Spleen (tissue), 11 donors: ENCODE measurements at regions not wholly inside any gene's neighbourhood (a gene's known extent, or its start where the extent isn't known, plus 50 kb on each side); places are given as distances from the start of the nearest gene placed in this dataset.
A peak's percentile ranks its signal among the peaks of the same experiment; 100 is the strongest.

ENCODE experiments used
- DNase-seq: peaks from one replicate; pipeline ENCODE4 v3.0.0-alpha.2; 2020
- H3K27ac ChIP-seq, 8 donors: fragments of 200-600 bp; sonication (generic) in 7 of 8; 1 replicate in 4 of 8; 2 replicates in 4 of 8; pipeline versions ENCODE4 v1.5.0 to v1.8.0; 2016 to 2021; ENCODE audit warnings: inconsistent platforms in 4 of 8, mild to moderate bottlenecking in 4 of 8, moderate library complexity in 1 of 8
- H3K27me3 ChIP-seq, 7 donors: fragments of 200-600 bp; sonication (generic) in 6 of 7; replicated peaks in 1 of 7; 1 replicate in 4 of 7; 2 replicates in 3 of 7; pipeline versions ENCODE4 v1.5.0 to v1.8.0; 2016 to 2021; ENCODE audit warnings: inconsistent platforms in 3 of 7, mild to moderate bottlenecking in 1 of 7
- H3K36me3 ChIP-seq, 6 donors: fragments of 200-600 bp; sonication (generic) in 5 of 6; 1 replicate in 4 of 6; 2 replicates in 2 of 6; pipeline versions ENCODE4 v1.5.0 to v1.8.0; 2016 to 2021; ENCODE audit warnings: inconsistent platforms in 2 of 6
- H3K4me1 ChIP-seq, 6 donors: fragments of 200-600 bp; sonication (generic) in 5 of 6; 1 replicate in 3 of 6; 2 replicates in 3 of 6; pipeline versions ENCODE4 v1.5.0 to v1.8.0; 2016 to 2021; ENCODE audit warnings: inconsistent platforms in 3 of 6
- H3K4me3 ChIP-seq, 8 donors: fragments of 200-600 bp; sonication (generic) in 7 of 8; 1 replicate in 4 of 8; 2 replicates in 4 of 8; pipeline versions ENCODE4 v1.5.0 to v1.8.0; 2016 to 2021; ENCODE audit warnings: inconsistent platforms in 4 of 8, mild to moderate bottlenecking in 4 of 8, moderate library complexity in 2 of 8
- H3K9me3 ChIP-seq, 8 donors: fragments of 200-600 bp; sonication (generic) in 7 of 8; 1 replicate in 4 of 8; 2 replicates in 4 of 8; pipeline versions ENCODE4 v1.5.0 to v1.8.0; 2016 to 2021; ENCODE audit warnings: inconsistent platforms in 4 of 8
- POLR2A ChIP-seq, 3 donors: fragments of 450-650 bp; IDR thresholded peaks; one replicate each; pipeline ENCODE4 v1.5.1; 2017; ENCODE audit warnings: antibody characterized with exemption in 3 of 3, mild to moderate bottlenecking in 1 of 3
- POLR2AphosphoS5 ChIP-seq, 3 donors: sonication (generic); formaldehyde crosslinking; IDR thresholded peaks; one replicate each; pipeline ENCODE4 v1.5.1; 2017; ENCODE audit warnings: antibody characterized with exemption in 3 of 3
- WGBS, 5 donors: extraction: QIAGEN DNeasy Blood & Tissue Kit in 3 of 5; methylation state at CpG; one replicate each; pipeline versions ENCODE4 v1.1.5 to v1.1.7; 2013 to 2018; 5-methylcytosine and 5-hydroxymethylcytosine counted together
- intact Hi-C: fragments of 100-400 bp; cut with DNase I; formaldehyde crosslinking; loops from one replicate; pipeline ENCODE4 v1.15.0; 2023; ENCODE audit warnings: low total_unique reads
- TF ChIP-seq, protein P1 (sequence below), 11 experiments: fragments of 200-600 bp in 7 of 11; fragments of 450-650 bp in 4 of 11; sonication (generic) in 4 of 11; IDR thresholded peaks in 8 of 11; conservative IDR thresholded peaks in 3 of 11; 1 replicate in 7 of 11; 2 replicates in 4 of 11; pipeline versions ENCODE4 v1.4.0 to v1.8.0; 2016 to 2021; ENCODE audit warnings: antibody characterized with exemption in 11 of 11, inconsistent platforms in 4 of 11, mild to moderate bottlenecking in 1 of 11
- donor health status: healthy with polysubstance abuse.
- donor health status: DM: no; HTN: no; CAD: no; lungs with moderate emphysema.
- donor health status: DM: no; HTN: no; CAD: no.
- donor health status: Bipolar disorder and iron deficiency.
- donor health status: healthy.
- donor health status: DM: no; HTN: no; CAD: no.
- donor health status: DM: yes; HTN: yes; CAD: no.

GRCh38 chr2:12455661-12456060 is 261.1 kb upstream of the TRIB2 start:
- Histone ChIP-seq H3K27me3 (no peaks in the 10 kb centered on the region), H3K27ac (peak overlapping the region in 3 of 8 donors; percentile 16 to 90 (median 38)), H3K4me1 (peaks cover 6 to 50% (median 26%) of the 10 kb centered on the region in 6 donors), H3K9me3 (no peaks in the 10 kb centered on the region), H3K36me3 (no peaks in the 10 kb centered on the region), H3K4me3 (no peak overlapping the region)
- WGBS, 5 donors, result 37 to 70% (median 62%) methylated on average over 2 of the region's 2 CpGs
- TF ChIP-seq, protein P1, sequence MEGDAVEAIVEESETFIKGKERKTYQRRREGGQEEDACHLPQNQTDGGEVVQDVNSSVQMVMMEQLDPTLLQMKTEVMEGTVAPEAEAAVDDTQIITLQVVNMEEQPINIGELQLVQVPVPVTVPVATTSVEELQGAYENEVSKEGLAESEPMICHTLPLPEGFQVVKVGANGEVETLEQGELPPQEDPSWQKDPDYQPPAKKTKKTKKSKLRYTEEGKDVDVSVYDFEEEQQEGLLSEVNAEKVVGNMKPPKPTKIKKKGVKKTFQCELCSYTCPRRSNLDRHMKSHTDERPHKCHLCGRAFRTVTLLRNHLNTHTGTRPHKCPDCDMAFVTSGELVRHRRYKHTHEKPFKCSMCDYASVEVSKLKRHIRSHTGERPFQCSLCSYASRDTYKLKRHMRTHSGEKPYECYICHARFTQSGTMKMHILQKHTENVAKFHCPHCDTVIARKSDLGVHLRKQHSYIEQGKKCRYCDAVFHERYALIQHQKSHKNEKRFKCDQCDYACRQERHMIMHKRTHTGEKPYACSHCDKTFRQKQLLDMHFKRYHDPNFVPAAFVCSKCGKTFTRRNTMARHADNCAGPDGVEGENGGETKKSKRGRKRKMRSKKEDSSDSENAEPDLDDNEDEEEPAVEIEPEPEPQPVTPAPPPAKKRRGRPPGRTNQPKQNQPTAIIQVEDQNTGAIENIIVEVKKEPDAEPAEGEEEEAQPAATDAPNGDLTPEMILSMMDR (IDR thresholded peaks at IDR 0.05 in 8 of 11, conservative IDR thresholded peaks at IDR 0.05 in 3 of 11), result no peak
- TF ChIP-seq POLR2AphosphoS5 (IDR thresholded peaks at IDR 0.05), result no peak
- TF ChIP-seq POLR2A (IDR thresholded peaks at IDR 0.05), result no peak
- no peak for DNase-seq
- intact Hi-C loops, result no loop called here

GRCh38 chr2:12456293-12457106 is 260.2 kb upstream of the TRIB2 start:
- TF ChIP-seq POLR2AphosphoS5 (IDR thresholded peaks at IDR 0.05), result peak in 1 of 3 donors; percentile 72
- TF ChIP-seq, protein P1 (IDR thresholded peaks at IDR 0.05 in 8 of 11, conservative IDR thresholded peaks at IDR 0.05 in 3 of 11), result no peak
- Histone ChIP-seq H3K36me3 (no peaks in the 10 kb centered on the region), H3K9me3 (peaks cover 0 to 4% (median 0%) of the 10 kb centered on the region in 8 donors), H3K27me3 (no peaks in the 10 kb centered on the region), H3K4me1 (peaks cover 6 to 49% (median 25%) of the 10 kb centered on the region in 6 donors), H3K27ac (peak overlapping the region; percentile 50 to 90 (median 84)), H3K4me3 (peak overlapping the region in 6 of 8 donors; percentile 17 to 65 (median 34))
- intact Hi-C loops, result no loop called here
- peak; percentile 93 for DNase-seq
- WGBS, 5 donors, result 6 to 18% (median 14%) methylated on average over 7 of the region's 7 CpGs

DNA sequence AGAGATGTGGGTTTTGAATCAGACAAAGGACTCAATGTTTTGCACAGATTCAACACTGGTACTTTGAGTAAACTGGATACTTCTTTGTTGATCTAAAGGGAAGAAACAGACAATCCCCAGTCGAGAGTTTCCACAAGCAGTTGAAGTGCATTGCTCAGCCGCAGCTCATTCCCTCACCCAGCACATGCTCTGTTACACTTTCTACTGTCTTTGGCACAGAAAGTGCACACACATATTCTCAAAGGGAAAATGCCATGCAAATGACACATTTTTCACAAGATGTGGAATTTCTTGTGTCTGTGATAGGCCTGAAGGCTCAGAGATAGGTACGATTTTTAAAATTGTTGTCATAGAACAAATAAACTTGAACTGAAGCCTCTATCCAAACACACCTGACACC is 258.9 kb upstream of the TRIB2 start:
- WGBS, 5 donors, result 91 to 97% (median 95%) methylated on average over 3 of the region's 3 CpGs
- Histone ChIP-seq H3K27ac (peak overlapping the region in 4 of 8 donors; percentile 79 to 90 (median 84)), H3K36me3 (no peaks in the 10 kb centered on the region), H3K9me3 (peaks cover 0 to 6% (median 0%) of the 10 kb centered on the region in 8 donors), H3K4me1 (peaks cover 6 to 35% (median 13%) of the 10 kb centered on the region in 6 donors), H3K4me3 (peak overlapping the region in 1 of 8 donors; percentile 65), H3K27me3 (no peaks in the 10 kb centered on the region)
- intact Hi-C loops, result no loop called here
- no peak for DNase-seq
- TF ChIP-seq, protein P1 (IDR thresholded peaks at IDR 0.05 in 8 of 11, conservative IDR thresholded peaks at IDR 0.05 in 3 of 11), result no peak
- TF ChIP-seq POLR2A (IDR thresholded peaks at IDR 0.05) (no peak), POLR2AphosphoS5 (IDR thresholded peaks at IDR 0.05) (no peak)

GRCh38 chr2:12463189-12463588 is 253.5 kb upstream of the TRIB2 start:
- Histone ChIP-seq H3K4me1 (peaks cover 0 to 14% (median 6%) of the 10 kb centered on the region in 6 donors), H3K4me3 (no peak overlapping the region), H3K36me3 (no peaks in the 10 kb centered on the region), H3K27me3 (no peaks in the 10 kb centered on the region), H3K9me3 (peaks cover 0 to 6% (median 0%) of the 10 kb centered on the region in 8 donors), H3K27ac (peak overlapping the region in 1 of 8 donors; percentile 45)
- DNase-seq, result no peak
- 43 to 61% (median 52%) methylated on average over 5 of the region's 5 CpGs for WGBS, 5 donors
- intact Hi-C loops, result no loop called here
- TF ChIP-seq POLR2A (IDR thresholded peaks at IDR 0.05), result no peak
- TF ChIP-seq POLR2AphosphoS5 (IDR thresholded peaks at IDR 0.05), result no peak
